Thyroid gland (tissue), 4 donors: ENCODE measurements at regions not wholly inside any gene's neighbourhood (a gene's known extent, or its start where the extent isn't known, plus 50 kb on each side); places are given as distances from the start of the nearest gene placed in this dataset.

ENCODE experiments used
- POLR2A ChIP-seq, 2 donors: fragments of 450-650 bp; IDR thresholded peaks; one replicate each; pipeline ENCODE4 v1.6.1; 2017; ENCODE audit warnings: antibody characterized with exemption in 2 of 2, mild to moderate bottlenecking in 2 of 2, moderate library complexity in 1 of 2
- TF ChIP-seq, protein P1 (sequence below), 6 experiments: fragments of 200-600 bp in 3 of 6; fragments of 450-650 bp in 3 of 6; sonication (generic) in 3 of 6; IDR thresholded peaks; one replicate each; pipeline ENCODE4 v1.5.1; 2016 to 2019; ENCODE audit warnings: antibody characterized with exemption in 6 of 6, mild to moderate bottlenecking in 2 of 6, inconsistent platforms in 1 of 6, moderate library complexity in 1 of 6

DNA sequence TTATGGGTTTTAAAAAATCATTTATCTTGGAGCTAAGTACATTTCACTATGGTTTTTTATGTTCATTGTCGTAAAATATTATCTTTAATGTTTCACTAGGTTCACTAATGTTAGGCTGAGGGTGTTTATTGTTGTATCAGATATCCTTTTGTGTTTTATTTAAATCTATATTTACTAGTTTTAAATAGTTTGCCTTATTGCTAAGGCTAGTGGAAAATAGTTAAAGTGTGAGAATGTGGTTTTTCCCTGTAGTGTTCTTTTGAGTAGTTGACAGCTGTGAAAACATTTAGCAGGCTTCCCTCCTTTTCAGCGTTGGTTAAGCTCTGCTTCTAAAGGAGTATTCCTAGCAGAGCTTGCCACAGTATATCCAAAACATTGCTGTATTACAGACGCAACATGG, 139.0 kb downstream of the TM9SF2 start:
- TF ChIP-seq, protein P1, sequence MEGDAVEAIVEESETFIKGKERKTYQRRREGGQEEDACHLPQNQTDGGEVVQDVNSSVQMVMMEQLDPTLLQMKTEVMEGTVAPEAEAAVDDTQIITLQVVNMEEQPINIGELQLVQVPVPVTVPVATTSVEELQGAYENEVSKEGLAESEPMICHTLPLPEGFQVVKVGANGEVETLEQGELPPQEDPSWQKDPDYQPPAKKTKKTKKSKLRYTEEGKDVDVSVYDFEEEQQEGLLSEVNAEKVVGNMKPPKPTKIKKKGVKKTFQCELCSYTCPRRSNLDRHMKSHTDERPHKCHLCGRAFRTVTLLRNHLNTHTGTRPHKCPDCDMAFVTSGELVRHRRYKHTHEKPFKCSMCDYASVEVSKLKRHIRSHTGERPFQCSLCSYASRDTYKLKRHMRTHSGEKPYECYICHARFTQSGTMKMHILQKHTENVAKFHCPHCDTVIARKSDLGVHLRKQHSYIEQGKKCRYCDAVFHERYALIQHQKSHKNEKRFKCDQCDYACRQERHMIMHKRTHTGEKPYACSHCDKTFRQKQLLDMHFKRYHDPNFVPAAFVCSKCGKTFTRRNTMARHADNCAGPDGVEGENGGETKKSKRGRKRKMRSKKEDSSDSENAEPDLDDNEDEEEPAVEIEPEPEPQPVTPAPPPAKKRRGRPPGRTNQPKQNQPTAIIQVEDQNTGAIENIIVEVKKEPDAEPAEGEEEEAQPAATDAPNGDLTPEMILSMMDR (IDR thresholded peaks at IDR 0.05): no peak
- no peak for TF ChIP-seq POLR2A (IDR thresholded peaks at IDR 0.05)
